ENCODE measurements at regions not wholly inside any gene's neighbourhood (a gene's known extent, or its start where the extent isn't known, plus 50 kb on each side); places are given as distances from the start of the nearest gene placed in this dataset.

DNA sequence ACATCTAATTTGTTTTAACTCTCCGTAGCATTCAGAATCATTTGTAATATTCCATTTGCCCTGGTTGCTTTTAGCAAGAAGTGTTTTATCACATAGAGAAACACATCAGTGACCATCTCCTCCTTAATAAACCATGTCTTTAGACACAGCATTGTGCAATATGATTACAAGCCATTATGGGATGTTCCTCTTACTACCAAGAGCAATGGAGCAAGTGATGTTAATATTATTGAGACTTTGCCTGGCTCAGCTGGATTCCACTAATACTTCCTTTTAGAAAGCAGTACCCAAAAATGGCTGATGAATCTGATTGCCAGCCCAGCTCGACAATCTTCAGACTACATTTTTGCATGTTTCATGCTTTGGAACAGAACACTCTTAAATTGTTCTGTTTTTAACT is 364.2 kb downstream of the OSTF1 start:
- DNase-seq (ENCODE audit: low spot score) = no peak
- Histone ChIP-seq H3K27me3 (ENCODE audit: control insufficient read depth in 4 of 4, insufficient read depth in 4 of 4, low read length in 3 of 4) (no peaks in the 10 kb centered on the region), H3K9ac (ENCODE audit: low read depth in 1 of 2, low read length in 2 of 2) (no peak overlapping the region), H3K36me3 (ENCODE audit: control insufficient read depth in 4 of 4, insufficient read depth in 3 of 4, low read depth in 1 of 4, low read length in 3 of 4) (no peaks in the 10 kb centered on the region), H3K4me1 (ENCODE audit: control insufficient read depth in 4 of 4, insufficient read depth in 4 of 4, low read length in 3 of 4) (no peaks in the 10 kb centered on the region), H3K9me3 (ENCODE audit: control insufficient read depth in 4 of 4, low read length in 3 of 4) (no peaks in the 10 kb centered on the region), H3K4me3 (ENCODE audit: low read depth in 1 of 3, low read length in 3 of 3) (no peak overlapping the region), H3K27ac (ENCODE audit: low read depth in 1 of 2, low read length in 2 of 2) (no peak overlapping the region)
- WGBS = 86% methylated on average over 2 of the region's 2 CpGs
- TF ChIP-seq, protein P1, sequence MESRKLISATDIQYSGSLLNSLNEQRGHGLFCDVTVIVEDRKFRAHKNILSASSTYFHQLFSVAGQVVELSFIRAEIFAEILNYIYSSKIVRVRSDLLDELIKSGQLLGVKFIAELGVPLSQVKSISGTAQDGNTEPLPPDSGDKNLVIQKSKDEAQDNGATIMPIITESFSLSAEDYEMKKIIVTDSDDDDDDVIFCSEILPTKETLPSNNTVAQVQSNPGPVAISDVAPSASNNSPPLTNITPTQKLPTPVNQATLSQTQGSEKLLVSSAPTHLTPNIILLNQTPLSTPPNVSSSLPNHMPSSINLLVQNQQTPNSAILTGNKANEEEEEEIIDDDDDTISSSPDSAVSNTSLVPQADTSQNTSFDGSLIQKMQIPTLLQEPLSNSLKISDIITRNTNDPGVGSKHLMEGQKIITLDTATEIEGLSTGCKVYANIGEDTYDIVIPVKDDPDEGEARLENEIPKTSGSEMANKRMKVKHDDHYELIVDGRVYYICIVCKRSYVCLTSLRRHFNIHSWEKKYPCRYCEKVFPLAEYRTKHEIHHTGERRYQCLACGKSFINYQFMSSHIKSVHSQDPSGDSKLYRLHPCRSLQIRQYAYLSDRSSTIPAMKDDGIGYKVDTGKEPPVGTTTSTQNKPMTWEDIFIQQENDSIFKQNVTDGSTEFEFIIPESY (IDR thresholded peaks at IDR 0.05) = no peak
- TF ChIP-seq JUND (IDR thresholded peaks at IDR 0.05) = no peak
- no peak for TF ChIP-seq TAF1 (conservative IDR thresholded peaks at IDR 0.05)
- TF ChIP-seq, protein P2, sequence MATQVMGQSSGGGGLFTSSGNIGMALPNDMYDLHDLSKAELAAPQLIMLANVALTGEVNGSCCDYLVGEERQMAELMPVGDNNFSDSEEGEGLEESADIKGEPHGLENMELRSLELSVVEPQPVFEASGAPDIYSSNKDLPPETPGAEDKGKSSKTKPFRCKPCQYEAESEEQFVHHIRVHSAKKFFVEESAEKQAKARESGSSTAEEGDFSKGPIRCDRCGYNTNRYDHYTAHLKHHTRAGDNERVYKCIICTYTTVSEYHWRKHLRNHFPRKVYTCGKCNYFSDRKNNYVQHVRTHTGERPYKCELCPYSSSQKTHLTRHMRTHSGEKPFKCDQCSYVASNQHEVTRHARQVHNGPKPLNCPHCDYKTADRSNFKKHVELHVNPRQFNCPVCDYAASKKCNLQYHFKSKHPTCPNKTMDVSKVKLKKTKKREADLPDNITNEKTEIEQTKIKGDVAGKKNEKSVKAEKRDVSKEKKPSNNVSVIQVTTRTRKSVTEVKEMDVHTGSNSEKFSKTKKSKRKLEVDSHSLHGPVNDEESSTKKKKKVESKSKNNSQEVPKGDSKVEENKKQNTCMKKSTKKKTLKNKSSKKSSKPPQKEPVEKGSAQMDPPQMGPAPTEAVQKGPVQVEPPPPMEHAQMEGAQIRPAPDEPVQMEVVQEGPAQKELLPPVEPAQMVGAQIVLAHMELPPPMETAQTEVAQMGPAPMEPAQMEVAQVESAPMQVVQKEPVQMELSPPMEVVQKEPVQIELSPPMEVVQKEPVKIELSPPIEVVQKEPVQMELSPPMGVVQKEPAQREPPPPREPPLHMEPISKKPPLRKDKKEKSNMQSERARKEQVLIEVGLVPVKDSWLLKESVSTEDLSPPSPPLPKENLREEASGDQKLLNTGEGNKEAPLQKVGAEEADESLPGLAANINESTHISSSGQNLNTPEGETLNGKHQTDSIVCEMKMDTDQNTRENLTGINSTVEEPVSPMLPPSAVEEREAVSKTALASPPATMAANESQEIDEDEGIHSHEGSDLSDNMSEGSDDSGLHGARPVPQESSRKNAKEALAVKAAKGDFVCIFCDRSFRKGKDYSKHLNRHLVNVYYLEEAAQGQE (IDR thresholded peaks at IDR 0.05) = no peak
- TF ChIP-seq, protein P3, sequence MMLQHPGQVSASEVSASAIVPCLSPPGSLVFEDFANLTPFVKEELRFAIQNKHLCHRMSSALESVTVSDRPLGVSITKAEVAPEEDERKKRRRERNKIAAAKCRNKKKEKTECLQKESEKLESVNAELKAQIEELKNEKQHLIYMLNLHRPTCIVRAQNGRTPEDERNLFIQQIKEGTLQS (IDR thresholded peaks at IDR 0.05) = no peak
- TF ChIP-seq HNF4G (IDR thresholded peaks at IDR 0.05) = no peak
- no peak for TF ChIP-seq SP1 (IDR thresholded peaks at IDR 0.05)
- TF ChIP-seq HNF4A (conservative IDR thresholded peaks at IDR 0.05) = no peak
- no peak for TF ChIP-seq FOXA1 (IDR thresholded peaks at IDR 0.05)

DNA sequence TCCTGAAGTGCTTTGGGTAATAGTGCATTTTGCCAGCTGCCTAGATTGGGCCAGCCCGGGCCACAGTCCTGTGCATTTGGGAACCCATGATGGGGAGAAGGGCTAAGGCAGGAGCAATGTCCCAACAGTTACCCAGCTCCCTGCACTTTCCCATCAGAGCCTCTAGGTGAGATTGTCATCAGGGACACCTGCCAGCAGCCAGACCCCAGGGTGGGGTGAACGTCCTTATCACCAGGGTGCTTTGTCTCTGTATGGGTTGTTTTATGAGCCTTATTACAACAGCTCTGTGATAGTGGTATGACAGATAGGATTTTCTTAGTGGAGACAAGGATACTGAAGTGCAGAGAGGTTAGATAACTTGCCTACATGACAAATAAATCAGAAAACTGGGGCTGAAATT is 365.7 kb downstream of the OSTF1 start:
- Histone ChIP-seq H3K27me3 (ENCODE audit: control insufficient read depth in 4 of 4, insufficient read depth in 4 of 4, low read length in 3 of 4) (no peaks in the 10 kb centered on the region), H3K9ac (ENCODE audit: low read depth in 1 of 2, low read length in 2 of 2) (no peak overlapping the region), H3K4me3 (ENCODE audit: low read depth in 1 of 3, low read length in 3 of 3) (no peak overlapping the region), H3K9me3 (ENCODE audit: control insufficient read depth in 4 of 4, low read length in 3 of 4) (no peaks in the 10 kb centered on the region), H3K27ac (ENCODE audit: low read depth in 1 of 2, low read length in 2 of 2) (no peak overlapping the region), H3K4me1 (ENCODE audit: control insufficient read depth in 4 of 4, insufficient read depth in 4 of 4, low read length in 3 of 4) (no peaks in the 10 kb centered on the region), H3K36me3 (ENCODE audit: control insufficient read depth in 4 of 4, insufficient read depth in 3 of 4, low read depth in 1 of 4, low read length in 3 of 4) (no peaks in the 10 kb centered on the region)
- 59% methylated on average over 2 of the region's 2 CpGs for WGBS
- TF ChIP-seq RXRA (IDR thresholded peaks at IDR 0.05) (no peak), YY1 (IDR thresholded peaks at IDR 0.05) (no peak), JUND (IDR thresholded peaks at IDR 0.05) (no peak), HNF4A (conservative IDR thresholded peaks at IDR 0.05) (no peak), GABPA (IDR thresholded peaks at IDR 0.05 in 1 of 2, conservative IDR thresholded peaks at IDR 0.05 in 1 of 2) (no peak), HNF4G (IDR thresholded peaks at IDR 0.05) (no peak), SP1 (IDR thresholded peaks at IDR 0.05) (no peak), FOXA2 (IDR thresholded peaks at IDR 0.05) (no peak), EGR1 (IDR thresholded peaks at IDR 0.05; ENCODE audit: low read depth in 2 of 2) (no peak), NR2F2 (IDR thresholded peaks at IDR 0.05) (no peak), RAD21 (IDR thresholded peaks at IDR 0.05) (no peak), TAF1 (conservative IDR thresholded peaks at IDR 0.05) (no peak), FOXA1 (IDR thresholded peaks at IDR 0.05) (no peak)
- TF ChIP-seq, protein P4, sequence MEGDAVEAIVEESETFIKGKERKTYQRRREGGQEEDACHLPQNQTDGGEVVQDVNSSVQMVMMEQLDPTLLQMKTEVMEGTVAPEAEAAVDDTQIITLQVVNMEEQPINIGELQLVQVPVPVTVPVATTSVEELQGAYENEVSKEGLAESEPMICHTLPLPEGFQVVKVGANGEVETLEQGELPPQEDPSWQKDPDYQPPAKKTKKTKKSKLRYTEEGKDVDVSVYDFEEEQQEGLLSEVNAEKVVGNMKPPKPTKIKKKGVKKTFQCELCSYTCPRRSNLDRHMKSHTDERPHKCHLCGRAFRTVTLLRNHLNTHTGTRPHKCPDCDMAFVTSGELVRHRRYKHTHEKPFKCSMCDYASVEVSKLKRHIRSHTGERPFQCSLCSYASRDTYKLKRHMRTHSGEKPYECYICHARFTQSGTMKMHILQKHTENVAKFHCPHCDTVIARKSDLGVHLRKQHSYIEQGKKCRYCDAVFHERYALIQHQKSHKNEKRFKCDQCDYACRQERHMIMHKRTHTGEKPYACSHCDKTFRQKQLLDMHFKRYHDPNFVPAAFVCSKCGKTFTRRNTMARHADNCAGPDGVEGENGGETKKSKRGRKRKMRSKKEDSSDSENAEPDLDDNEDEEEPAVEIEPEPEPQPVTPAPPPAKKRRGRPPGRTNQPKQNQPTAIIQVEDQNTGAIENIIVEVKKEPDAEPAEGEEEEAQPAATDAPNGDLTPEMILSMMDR (IDR thresholded peaks at IDR 0.05; ENCODE audit: low read depth, low read length, missing input control) = no peak
- TF ChIP-seq, protein P5, sequence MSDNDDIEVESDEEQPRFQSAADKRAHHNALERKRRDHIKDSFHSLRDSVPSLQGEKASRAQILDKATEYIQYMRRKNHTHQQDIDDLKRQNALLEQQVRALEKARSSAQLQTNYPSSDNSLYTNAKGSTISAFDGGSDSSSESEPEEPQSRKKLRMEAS (IDR thresholded peaks at IDR 0.05) = no peak
- TF ChIP-seq, protein P3 (IDR thresholded peaks at IDR 0.05) = no peak
- TF ChIP-seq, protein P1 (IDR thresholded peaks at IDR 0.05) = no peak
- TF ChIP-seq, protein P2 (IDR thresholded peaks at IDR 0.05) = no peak
- no peak for DNase-seq (ENCODE audit: low spot score)

Measured in liver (tissue), 8 donors.